ENCODE measurements at regions not wholly inside any gene's neighbourhood (a gene's known extent, or its start where the extent isn't known, plus 50 kb on each side); places are given as distances from the start of the nearest gene placed in this dataset.

DNA sequence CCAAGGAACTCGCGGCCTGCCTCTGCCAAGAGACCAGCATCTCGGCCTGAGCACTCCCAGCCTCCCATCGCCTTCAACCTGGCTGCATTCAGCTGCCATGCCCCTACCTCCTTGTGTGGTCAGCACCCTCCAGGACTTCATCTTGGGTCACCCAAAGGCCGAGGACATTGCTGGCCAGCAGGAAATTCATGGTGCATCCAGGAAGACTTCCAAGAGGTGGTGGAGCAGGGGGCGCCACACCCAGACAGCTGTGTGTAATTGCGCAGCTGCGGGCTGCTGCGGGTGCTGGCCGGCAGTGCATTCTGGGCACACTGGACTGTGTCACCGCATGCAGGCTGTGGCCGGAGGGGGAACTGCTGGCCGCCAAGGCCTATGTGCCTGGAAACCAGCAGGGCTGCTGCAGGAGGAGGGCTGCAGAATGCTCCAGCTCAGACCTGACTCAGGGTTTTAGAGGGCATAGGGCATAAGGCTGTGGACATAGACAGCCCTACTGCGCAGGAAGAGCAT, 164.3 kb upstream of the TUBA3C start:
- TF ChIP-seq, protein P1, sequence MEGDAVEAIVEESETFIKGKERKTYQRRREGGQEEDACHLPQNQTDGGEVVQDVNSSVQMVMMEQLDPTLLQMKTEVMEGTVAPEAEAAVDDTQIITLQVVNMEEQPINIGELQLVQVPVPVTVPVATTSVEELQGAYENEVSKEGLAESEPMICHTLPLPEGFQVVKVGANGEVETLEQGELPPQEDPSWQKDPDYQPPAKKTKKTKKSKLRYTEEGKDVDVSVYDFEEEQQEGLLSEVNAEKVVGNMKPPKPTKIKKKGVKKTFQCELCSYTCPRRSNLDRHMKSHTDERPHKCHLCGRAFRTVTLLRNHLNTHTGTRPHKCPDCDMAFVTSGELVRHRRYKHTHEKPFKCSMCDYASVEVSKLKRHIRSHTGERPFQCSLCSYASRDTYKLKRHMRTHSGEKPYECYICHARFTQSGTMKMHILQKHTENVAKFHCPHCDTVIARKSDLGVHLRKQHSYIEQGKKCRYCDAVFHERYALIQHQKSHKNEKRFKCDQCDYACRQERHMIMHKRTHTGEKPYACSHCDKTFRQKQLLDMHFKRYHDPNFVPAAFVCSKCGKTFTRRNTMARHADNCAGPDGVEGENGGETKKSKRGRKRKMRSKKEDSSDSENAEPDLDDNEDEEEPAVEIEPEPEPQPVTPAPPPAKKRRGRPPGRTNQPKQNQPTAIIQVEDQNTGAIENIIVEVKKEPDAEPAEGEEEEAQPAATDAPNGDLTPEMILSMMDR (IDR thresholded peaks at IDR 0.05): no peak
- no peak for TF ChIP-seq POLR2A (IDR thresholded peaks at IDR 0.05)

All from gastroesophageal sphincter (tissue), 3 donors.